ENCODE measurements at regions not wholly inside any gene's neighbourhood (a gene's known extent, or its start where the extent isn't known, plus 50 kb on each side); places are given as distances from the start of the nearest gene placed in this dataset.
A peak's percentile ranks its signal among the peaks of the same experiment; 100 is the strongest.

DNA sequence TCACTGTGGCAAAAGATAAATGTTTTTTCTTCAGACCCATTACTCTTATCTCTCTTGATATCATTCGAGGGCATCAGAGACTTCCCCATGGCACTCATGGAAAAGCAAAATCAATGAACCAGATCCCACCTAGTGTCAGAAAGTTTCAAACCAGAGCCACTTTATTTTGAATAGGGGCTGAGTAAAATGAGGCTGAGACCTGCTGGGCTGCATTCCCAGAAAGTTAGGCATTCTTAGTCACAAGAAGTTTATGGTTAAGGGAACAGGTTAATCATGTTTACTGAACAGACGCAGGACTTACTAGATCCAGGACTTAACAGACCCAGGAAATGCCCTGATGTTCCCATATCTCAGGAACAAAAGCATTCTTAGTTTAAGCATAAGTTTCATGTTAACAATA, 369.9 kb downstream of the BTBD3 start:
- Histone ChIP-seq H3K4me1 (no peaks in the 10 kb centered on the region), H4K20me1 (no peaks in the 10 kb centered on the region), H3K4me3 (no peak overlapping the region), H3K36me3 (no peaks in the 10 kb centered on the region), H3K9ac (no peak overlapping the region), H3K4me2 (no peak overlapping the region), H3K9me3 (peaks cover 6% of the 10 kb centered on the region; the same call in 1 of the 2 replicates), H3K27ac (no peak overlapping the region), H3K27me3 (no peaks in the 10 kb centered on the region)
- no peak for TF ChIP-seq Cebpa-rat (IDR thresholded peaks at IDR 0.05)

DNA sequence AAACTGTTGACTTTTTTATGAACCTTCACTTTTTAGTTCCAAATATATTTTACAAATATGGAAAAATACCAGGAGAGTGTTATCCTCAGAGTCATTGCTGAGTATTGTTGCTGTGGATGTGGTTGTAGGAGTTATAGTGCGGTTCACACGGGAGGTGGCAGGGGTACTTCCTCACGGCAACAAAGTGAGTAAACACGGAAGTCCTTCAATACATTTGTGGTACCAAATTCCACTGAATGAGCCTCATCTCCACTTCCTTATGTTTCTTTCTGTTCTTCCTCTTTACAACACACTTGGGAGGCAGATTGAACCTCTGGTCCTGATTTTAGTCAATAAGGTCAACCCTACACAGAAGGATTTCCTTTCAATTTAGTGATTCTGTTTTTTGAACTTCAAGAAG, 371.8 kb downstream of the BTBD3 start:
- no peaks in the 10 kb centered on the region for H3K4me1 ChIP-seq
- no peak overlapping the region for H3K27ac ChIP-seq
- no peaks in the 10 kb centered on the region for H3K36me3 ChIP-seq
- H4K20me1 ChIP-seq: no peaks in the 10 kb centered on the region
- no peaks in the 10 kb centered on the region for H3K27me3 ChIP-seq
- H3K9me3 ChIP-seq: peaks cover 8% of the 10 kb centered on the region; the same call in 1 of the 2 replicates
- H3K4me2 ChIP-seq: no peak overlapping the region
- H3K9ac ChIP-seq: no peak overlapping the region
- no peak overlapping the region for H3K4me3 ChIP-seq
- no peak for TF ChIP-seq Cebpa-rat (IDR thresholded peaks at IDR 0.05)

DNA sequence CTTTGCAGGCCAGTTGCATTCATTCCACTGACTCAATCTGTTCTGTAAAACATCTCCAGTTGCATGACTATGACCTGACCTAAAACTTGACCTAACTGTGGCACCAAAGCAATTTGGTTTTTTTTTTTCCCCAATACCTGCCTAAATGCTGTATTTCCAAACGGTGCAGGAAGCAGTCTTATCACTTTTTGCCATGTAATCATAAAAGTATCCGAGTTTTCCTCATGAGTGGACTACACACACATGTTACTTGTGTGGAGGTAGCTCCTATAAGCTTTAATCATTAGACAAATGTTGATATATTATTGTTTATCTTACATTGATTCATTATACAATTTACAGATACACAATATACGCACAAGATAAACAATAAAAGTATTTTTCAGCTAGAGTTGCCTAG, 373.7 kb downstream of the BTBD3 start:
- TF ChIP-seq Cebpa-rat (IDR thresholded peaks at IDR 0.05): no peak
- Histone ChIP-seq H3K4me1 (no peaks in the 10 kb centered on the region), H3K4me3 (no peak overlapping the region), H3K27me3 (no peaks in the 10 kb centered on the region), H3K27ac (no peak overlapping the region), H4K20me1 (no peaks in the 10 kb centered on the region), H3K4me2 (no peak overlapping the region), H3K36me3 (no peaks in the 10 kb centered on the region), H3K9me3 (peaks cover 8% of the 10 kb centered on the region; the same call in 1 of the 2 replicates), H3K9ac (no peak overlapping the region)

DNA sequence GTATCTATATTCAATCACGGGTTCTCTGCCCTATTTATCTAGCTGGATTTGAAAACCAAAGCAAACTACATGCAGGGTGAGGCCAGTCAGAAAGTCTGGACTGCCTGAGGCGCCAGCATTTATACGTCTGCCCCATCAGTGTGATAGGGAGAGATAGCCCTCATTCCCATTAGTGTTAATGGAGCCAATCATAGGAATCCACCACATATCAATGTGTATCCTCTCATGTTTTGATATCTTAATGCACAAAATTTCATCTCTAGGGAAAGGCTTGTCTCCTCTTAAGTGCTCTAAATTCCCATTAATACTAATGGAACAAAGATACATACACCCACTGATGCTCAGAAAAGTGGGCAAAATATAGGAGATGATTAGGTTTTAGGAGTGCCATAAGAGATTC, 376.2 kb downstream of the BTBD3 start:
- no peaks in the 10 kb centered on the region for H4K20me1 ChIP-seq
- no peak overlapping the region for H3K4me2 ChIP-seq
- H3K9me3 ChIP-seq: peaks cover 20% of the 10 kb centered on the region
- no peak for TF ChIP-seq Cebpa-rat (IDR thresholded peaks at IDR 0.05)
- no peak overlapping the region for H3K27ac ChIP-seq
- no peak overlapping the region for H3K4me3 ChIP-seq
- no peak overlapping the region for H3K9ac ChIP-seq
- no peaks in the 10 kb centered on the region for H3K27me3 ChIP-seq
- no peaks in the 10 kb centered on the region for H3K4me1 ChIP-seq
- no peaks in the 10 kb centered on the region for H3K36me3 ChIP-seq

DNA sequence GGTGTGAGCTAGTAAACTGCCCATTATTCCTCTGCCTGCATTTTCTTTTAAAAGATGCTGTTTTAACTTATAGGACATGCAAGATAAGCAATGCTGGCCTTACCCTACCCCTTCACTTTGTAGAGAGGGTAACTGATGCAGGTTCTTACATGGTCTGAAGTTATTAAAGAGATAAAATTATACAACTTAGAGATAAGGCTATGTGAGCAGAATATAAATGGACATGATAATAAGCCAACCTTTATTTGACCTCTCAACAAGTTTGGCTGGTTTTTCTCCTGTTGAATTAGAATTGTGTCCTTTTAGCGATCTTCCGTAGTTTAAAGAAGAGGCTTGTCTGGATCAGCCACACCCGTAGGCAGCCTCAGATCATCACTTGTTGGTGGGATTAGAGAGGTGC, 377.0 kb downstream of the BTBD3 start:
- Histone ChIP-seq H3K4me2 (no peak overlapping the region), H3K27me3 (no peaks in the 10 kb centered on the region), H3K9ac (no peak overlapping the region), H3K27ac (no peak overlapping the region), H4K20me1 (no peaks in the 10 kb centered on the region), H3K36me3 (no peaks in the 10 kb centered on the region), H3K9me3 (peaks cover 28% of the 10 kb centered on the region), H3K4me3 (no peak overlapping the region), H3K4me1 (no peaks in the 10 kb centered on the region)
- TF ChIP-seq Cebpa-rat (IDR thresholded peaks at IDR 0.05): no peak

DNA sequence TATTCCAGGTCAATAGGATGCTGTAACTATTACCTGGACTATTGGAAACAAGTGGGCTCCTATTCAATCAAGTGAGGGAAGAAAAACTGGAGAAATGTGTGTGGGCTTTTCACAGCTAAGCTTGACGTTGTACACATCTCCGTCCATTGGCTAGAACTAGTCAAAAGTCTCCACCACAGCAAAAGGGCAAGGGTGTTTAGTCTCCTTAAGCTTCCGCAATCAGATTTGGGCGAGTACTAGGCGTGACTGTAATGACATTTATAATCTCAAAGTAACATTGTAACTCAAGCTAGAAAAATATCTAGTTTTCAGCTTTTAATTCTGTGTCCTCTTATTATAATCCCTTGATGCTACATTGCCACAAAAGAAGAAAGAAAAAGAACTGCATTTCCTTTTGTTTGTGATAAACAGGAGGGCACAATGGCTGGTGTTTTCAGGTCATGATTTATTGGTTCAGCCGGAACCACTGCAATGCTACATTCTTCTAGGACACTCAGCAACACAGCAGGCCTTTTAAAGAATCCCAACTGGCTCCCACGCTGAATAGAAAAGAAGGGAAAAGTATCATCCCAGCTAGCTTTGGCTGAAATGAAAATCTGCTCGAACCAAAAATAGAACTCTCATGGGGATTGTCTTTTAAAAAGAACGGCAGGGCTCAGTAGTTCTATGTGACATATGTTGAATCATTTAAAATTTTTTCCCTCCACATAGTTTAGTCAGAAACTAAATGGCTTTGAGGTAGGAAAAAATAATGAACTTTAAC, 387.7 kb downstream of the BTBD3 start:
- Histone ChIP-seq H4K20me1 (no peaks in the 10 kb centered on the region), H3K27me3 (no peaks in the 10 kb centered on the region), H3K9me3 (peaks cover 11% of the 10 kb centered on the region), H3K36me3 (no peaks in the 10 kb centered on the region), H3K4me1 (peaks cover 12% of the 10 kb centered on the region), H3K9ac (no peak overlapping the region), H3K4me2 (peak overlapping the region; percentile 46), H3K4me3 (no peak overlapping the region), H3K27ac (no peak overlapping the region)
- TF ChIP-seq Cebpa-rat (IDR thresholded peaks at IDR 0.05): no peak

DNA sequence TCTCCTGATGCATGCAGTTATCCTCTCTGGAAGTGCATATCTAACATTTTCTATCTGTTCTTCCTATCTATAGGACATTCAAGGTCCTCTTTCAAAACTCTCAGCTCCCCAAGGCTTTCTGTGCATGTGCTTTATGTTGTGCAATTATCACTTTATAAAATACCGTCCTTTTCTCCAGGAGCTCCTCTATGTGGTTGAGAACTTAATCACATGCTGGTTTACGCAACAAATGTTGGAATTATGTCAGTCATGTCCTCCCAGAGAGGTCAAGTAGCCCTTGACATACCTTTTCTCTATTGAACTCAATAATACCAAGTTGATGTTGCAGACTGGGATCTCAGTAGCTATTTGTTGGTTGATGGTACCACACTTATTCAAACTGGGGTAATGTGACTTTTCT, 388.4 kb downstream of the BTBD3 start:
- Histone ChIP-seq H3K36me3 (no peaks in the 10 kb centered on the region), H3K27me3 (no peaks in the 10 kb centered on the region), H3K4me3 (no peak overlapping the region), H3K9ac (no peak overlapping the region), H3K27ac (no peak overlapping the region), H3K4me1 (peaks cover 12% of the 10 kb centered on the region), H3K9me3 (peaks cover 11% of the 10 kb centered on the region), H4K20me1 (no peaks in the 10 kb centered on the region), H3K4me2 (peak overlapping the region; percentile 46)
- no peak for TF ChIP-seq Cebpa-rat (IDR thresholded peaks at IDR 0.05)

DNA sequence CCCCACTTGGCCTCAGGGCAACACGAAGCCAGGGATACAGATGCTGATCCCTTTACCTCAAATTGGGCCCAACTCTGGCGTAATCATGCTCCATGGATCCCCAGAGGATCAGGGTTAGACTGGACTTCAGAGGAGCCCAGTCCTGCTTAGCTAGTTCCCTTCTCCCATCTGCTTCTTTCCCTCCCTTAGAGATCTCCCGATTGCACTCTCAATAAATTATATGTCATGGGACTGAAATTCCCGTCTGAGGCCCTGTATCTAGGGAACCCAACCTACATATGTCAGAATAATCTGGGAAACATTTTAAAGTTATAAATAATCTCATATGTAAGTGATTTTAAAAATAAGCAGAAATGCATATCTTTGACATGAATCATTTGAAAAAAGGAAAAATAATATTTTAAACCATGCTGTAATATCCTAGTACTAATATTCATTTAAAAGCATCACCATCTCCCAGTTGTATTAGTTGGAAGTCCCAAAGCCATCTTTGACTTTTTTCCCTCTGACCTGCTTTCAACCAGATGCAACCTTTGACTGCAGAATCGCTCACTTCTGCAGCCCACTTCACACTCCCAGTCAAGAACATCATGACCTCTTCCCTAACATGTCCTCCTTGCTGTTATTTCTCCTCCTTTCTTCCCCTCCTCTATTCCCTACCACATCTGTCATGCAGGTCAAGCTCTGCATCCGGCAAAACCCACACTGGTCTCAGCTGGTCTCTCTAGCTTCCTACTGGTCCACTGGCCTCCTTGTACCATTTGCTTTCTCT, 393.6 kb downstream of the BTBD3 start:
- no peaks in the 10 kb centered on the region for H3K27me3 ChIP-seq
- TF ChIP-seq Cebpa-rat (IDR thresholded peaks at IDR 0.05): no peak
- no peaks in the 10 kb centered on the region for H3K36me3 ChIP-seq
- H3K27ac ChIP-seq: no peak overlapping the region
- no peak overlapping the region for H3K4me2 ChIP-seq
- no peak overlapping the region for H3K4me3 ChIP-seq
- H3K9ac ChIP-seq: no peak overlapping the region
- H3K4me1 ChIP-seq: no peaks in the 10 kb centered on the region
- no peaks in the 10 kb centered on the region for H3K9me3 ChIP-seq
- no peaks in the 10 kb centered on the region for H4K20me1 ChIP-seq

DNA sequence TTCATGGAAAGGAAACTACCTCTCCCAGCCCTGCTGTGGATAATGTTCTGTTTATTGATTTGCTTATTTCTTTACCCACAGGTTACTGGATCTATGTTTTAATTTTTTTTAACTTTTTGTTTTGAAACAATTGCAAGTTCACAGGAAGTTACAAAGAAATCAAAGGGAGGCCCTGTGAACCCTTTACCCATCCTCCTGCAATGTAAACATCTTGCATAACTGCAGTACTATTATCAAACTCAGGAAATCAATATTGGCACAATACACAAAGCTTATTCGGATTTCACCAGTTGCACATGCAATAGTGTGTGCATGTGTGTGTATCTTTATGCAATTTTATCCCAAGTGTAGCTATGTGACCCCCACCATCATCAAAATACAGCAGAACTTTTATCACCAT, 398.0 kb downstream of the BTBD3 start:
- no peak overlapping the region for H3K4me2 ChIP-seq
- H3K36me3 ChIP-seq: no peaks in the 10 kb centered on the region
- H3K4me1 ChIP-seq: no peaks in the 10 kb centered on the region
- no peak for TF ChIP-seq Cebpa-rat (IDR thresholded peaks at IDR 0.05)
- no peaks in the 10 kb centered on the region for H3K27me3 ChIP-seq
- H3K9me3 ChIP-seq: no peaks in the 10 kb centered on the region
- H3K27ac ChIP-seq: no peak overlapping the region
- H3K4me3 ChIP-seq: no peak overlapping the region
- no peak overlapping the region for H3K9ac ChIP-seq
- H4K20me1 ChIP-seq: no peaks in the 10 kb centered on the region

DNA sequence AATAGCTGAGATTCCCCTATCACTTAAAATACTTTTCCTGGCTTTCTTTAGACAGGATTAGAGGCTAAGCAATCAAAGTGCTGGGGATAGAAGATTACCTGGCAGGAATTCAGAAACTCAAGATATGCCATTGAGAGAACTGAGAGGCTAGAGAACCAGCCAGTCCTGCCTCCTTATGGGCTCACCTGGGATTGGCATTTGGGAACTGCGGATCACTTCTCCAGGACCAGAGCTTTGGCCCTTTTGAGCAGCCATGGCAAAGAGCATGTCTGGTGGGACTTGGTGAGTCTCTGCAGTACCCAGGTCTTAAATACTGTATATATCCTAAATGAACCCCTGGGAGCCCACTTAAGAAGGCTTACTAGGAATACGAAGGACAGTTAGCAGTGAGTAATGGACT, 399.1 kb downstream of the BTBD3 start:
- H3K9me3 ChIP-seq: no peaks in the 10 kb centered on the region

More for the DNA sequence above, 399.1 kb downstream of the BTBD3 start:
- no peak overlapping the region for H3K9ac ChIP-seq
- H3K4me3 ChIP-seq: no peak overlapping the region
- TF ChIP-seq Cebpa-rat (IDR thresholded peaks at IDR 0.05): no peak
- no peak overlapping the region for H3K27ac ChIP-seq
- H4K20me1 ChIP-seq: no peaks in the 10 kb centered on the region
- H3K4me1 ChIP-seq: no peaks in the 10 kb centered on the region
- no peaks in the 10 kb centered on the region for H3K36me3 ChIP-seq
- H3K27me3 ChIP-seq: no peaks in the 10 kb centered on the region
- no peak overlapping the region for H3K4me2 ChIP-seq

Measured in BLaER1 (cell line).